ENCODE measurements at regions not wholly inside any gene's neighbourhood (a gene's known extent, or its start where the extent isn't known, plus 50 kb on each side); places are given as distances from the start of the nearest gene placed in this dataset.
"Not testable (repeated sequence)": the region's sequence is repeated elsewhere in the genome, so short reads cannot be mapped to it uniquely, and the experiment has no call there.

DNA sequence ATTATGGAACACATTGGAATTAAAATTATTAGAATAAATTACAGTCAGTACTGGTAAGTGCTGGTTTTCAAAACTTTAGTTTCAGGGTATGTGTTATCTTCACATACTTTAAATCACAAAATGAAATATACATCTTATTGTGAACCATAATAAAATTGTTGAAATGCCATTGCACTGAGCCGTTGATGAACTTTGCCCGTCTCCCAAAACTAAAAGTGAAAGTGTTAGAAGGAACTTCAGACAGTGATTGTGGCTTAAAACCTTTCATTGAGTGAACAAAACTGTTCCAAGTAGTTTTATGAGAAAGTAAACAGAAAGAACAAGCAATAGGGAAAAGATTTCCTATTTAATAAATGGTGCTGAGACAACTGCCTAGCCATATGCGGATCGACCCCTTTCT is 811.6 kb downstream of the PLCL1 start:
- intact Hi-C loops (cut with DNase I), result no loop called here
- Histone ChIP-seq H3K4me3 (no peak overlapping the region), H3K27ac (no peak overlapping the region), H3K4me1 (no peaks in the 10 kb centered on the region), H3K27me3 (no peaks in the 10 kb centered on the region), H3K36me3 (no peaks in the 10 kb centered on the region), H3K9me3 (no peaks in the 10 kb centered on the region)
- DNase-seq (no peak), ATAC-seq (no peak)
- TF ChIP-seq, protein P1, sequence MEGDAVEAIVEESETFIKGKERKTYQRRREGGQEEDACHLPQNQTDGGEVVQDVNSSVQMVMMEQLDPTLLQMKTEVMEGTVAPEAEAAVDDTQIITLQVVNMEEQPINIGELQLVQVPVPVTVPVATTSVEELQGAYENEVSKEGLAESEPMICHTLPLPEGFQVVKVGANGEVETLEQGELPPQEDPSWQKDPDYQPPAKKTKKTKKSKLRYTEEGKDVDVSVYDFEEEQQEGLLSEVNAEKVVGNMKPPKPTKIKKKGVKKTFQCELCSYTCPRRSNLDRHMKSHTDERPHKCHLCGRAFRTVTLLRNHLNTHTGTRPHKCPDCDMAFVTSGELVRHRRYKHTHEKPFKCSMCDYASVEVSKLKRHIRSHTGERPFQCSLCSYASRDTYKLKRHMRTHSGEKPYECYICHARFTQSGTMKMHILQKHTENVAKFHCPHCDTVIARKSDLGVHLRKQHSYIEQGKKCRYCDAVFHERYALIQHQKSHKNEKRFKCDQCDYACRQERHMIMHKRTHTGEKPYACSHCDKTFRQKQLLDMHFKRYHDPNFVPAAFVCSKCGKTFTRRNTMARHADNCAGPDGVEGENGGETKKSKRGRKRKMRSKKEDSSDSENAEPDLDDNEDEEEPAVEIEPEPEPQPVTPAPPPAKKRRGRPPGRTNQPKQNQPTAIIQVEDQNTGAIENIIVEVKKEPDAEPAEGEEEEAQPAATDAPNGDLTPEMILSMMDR (IDR thresholded peaks at IDR 0.05), result no peak

DNA sequence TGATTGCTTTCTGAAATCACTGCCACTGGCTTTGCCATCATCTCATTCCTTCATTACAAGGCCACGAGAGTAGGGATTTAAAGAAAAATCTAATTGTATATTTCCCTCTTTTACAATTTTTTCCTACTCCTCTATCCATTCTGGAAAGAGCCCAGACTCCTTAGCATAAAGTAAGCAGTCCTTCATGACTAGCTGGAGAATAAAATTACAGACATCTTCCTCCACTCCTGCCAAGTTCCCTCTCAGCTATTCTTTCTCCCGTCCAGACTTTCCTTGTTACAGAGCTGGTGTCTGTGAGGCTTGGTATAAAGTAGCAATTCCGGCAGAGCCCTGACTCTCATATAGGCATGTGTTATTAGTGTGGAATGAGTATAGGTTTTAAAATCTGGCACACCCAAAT is 806.8 kb downstream of the PLCL1 start:
- TF ChIP-seq, protein P1 (IDR thresholded peaks at IDR 0.05), result no peak
- intact Hi-C loops (cut with DNase I), result no loop called here
- no peaks in the 10 kb centered on the region for H3K4me1 ChIP-seq
- ATAC-seq (no peak), DNase-seq (no peak)
- H3K27ac ChIP-seq, result no peak overlapping the region
- H3K4me3 ChIP-seq, result no peak overlapping the region
- no peaks in the 10 kb centered on the region for H3K27me3 ChIP-seq
- H3K9me3 ChIP-seq, result no peaks in the 10 kb centered on the region
- no peaks in the 10 kb centered on the region for H3K36me3 ChIP-seq

DNA sequence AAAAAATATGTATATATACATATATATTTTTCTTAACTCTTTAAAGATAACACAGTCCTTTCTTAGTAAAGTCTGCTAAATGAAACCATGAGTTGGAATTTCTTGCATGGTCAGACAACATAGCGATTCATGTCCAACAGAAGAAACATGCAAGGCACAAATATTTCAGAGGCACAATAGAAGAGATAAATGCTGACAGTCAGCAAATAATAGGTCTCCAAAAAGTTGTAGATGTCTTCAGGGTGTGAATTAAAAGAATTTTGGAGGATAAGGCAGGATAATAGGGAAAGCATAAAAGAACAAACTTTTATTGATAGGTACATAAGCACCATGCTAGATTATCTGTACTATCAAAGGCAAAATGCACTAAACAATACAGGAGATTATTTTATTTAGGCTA is 800.2 kb downstream of the PLCL1 start:
- intact Hi-C loops (cut with DNase I), result no loop called here
- Histone ChIP-seq H3K27ac (no peak overlapping the region), H3K9me3 (no peaks in the 10 kb centered on the region), H3K27me3 (no peaks in the 10 kb centered on the region), H3K36me3 (no peaks in the 10 kb centered on the region), H3K4me3 (no peak overlapping the region), H3K4me1 (no peaks in the 10 kb centered on the region)
- no peak for ATAC-seq
- TF ChIP-seq, protein P1 (IDR thresholded peaks at IDR 0.05), result no peak
- DNase-seq, result no peak

DNA sequence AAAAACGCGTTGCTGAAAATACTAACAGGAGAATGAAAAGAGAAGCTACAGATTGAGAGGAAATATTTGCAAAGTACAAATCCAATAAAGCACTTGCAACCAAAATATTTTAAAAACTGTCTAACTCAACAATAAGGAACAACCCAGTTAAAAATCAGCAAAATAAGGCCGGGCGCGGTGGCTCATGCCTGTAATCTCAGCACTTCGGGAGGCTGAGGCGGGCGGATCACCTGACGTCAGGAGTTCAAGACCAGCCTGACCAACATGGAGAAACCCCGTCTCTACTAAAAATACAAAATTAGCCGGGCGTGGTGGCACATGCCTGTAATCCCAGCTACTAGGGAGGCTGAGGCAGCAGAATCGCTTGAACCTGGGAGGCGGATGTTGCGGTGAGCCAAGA is 798.6 kb downstream of the PLCL1 start:
- DNase-seq; ATAC-seq; H3K36me3 ChIP-seq; H3K27me3 ChIP-seq; intact Hi-C loops (cut with DNase I); H3K4me3 ChIP-seq; H3K4me1 ChIP-seq; H3K9me3 ChIP-seq; H3K27ac ChIP-seq: not testable (repeated sequence)

DNA sequence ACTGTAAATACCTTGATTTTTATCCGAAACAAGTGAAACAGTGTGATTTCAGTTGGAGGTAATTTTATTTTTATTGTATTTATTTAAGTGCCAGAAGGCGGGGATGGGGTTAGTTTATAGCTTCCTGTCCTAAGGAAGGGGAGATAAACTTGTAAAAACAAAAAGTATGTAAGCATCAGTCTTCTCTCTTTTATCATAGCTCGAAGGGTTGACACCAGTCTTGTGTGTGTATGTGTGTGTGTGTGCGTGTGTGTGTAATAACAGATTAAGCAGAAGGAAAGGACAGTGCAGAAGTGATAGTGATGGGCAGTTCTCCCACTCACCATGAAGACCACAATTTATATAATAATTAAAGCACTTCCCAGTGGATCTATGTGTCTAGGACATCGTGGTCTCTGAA is 793.3 kb downstream of the PLCL1 start:
- Histone ChIP-seq H3K4me1 (no peaks in the 10 kb centered on the region), H3K9me3 (no peaks in the 10 kb centered on the region), H3K27me3 (no peaks in the 10 kb centered on the region), H3K36me3 (no peaks in the 10 kb centered on the region), H3K27ac (no peak overlapping the region), H3K4me3 (no peak overlapping the region)
- intact Hi-C loops (cut with DNase I), result no loop called here
- TF ChIP-seq, protein P1 (IDR thresholded peaks at IDR 0.05), result no peak
- no peak for DNase-seq
- ATAC-seq, result no peak

DNA sequence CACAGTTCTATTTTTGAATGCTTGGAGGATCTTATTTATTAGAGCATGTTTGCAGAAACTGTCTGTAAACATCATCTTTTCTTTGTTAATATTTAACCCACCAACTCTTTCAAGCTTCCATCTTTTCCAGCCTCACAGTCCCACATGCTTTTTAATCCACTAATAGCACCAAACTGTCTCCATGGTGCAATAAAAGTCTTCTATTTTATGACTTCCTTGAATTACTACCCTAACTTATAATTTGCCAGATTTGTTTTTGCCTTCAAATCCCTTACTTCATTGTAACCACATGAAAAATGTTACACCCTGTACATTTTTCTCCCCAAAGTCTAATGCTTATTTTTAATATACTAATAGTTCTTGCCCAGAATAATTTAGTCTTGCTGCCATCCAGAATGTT is 792.6 kb downstream of the PLCL1 start:
- TF ChIP-seq, protein P1 (IDR thresholded peaks at IDR 0.05), result no peak
- no peak overlapping the region for H3K4me3 ChIP-seq
- DNase-seq, result no peak
- intact Hi-C loops (cut with DNase I), result no loop called here
- H3K9me3 ChIP-seq, result no peaks in the 10 kb centered on the region
- no peak for ATAC-seq
- H3K36me3 ChIP-seq, result no peaks in the 10 kb centered on the region
- no peaks in the 10 kb centered on the region for H3K27me3 ChIP-seq
- H3K27ac ChIP-seq, result no peak overlapping the region
- H3K4me1 ChIP-seq, result no peaks in the 10 kb centered on the region
